Psoas muscle (tissue), 7 donors: ENCODE measurements at regions not wholly inside any gene's neighbourhood (a gene's known extent, or its start where the extent isn't known, plus 50 kb on each side); places are given as distances from the start of the nearest gene placed in this dataset.
A peak's percentile ranks its signal among the peaks of the same experiment; 100 is the strongest.

Source experiments
- ATAC-seq, 4 donors: fragments of 200-7000 bp; cut with Tn5 transposase; one replicate each; pipeline ENCODE4 v1.9.1; 2020; ENCODE audit warnings: moderate library complexity in 3 of 4, mild to moderate bottlenecking in 2 of 4
- DNase-seq, 2 donors: peaks; one replicate each; pipeline ENCODE4 v3.0.0-alpha.2; 2020
- H3K27ac ChIP-seq: fragments of 200-600 bp; one replicate; pipeline ENCODE4 v1.8.0; 2022
- H3K27me3 ChIP-seq, 3 donors: fragments of 200-600 bp in 1 of 3; one replicate each; pipeline versions ENCODE4 v1.6.1 to v1.8.0; 2013 to 2022; ENCODE audit warnings: low read length in 2 of 3, mild to moderate bottlenecking in 2 of 3, moderate library complexity in 1 of 3; ENCODE audit not compliant: insufficient read depth in 3 of 3
- H3K36me3 ChIP-seq, 2 donors: fragments of 200-600 bp in 1 of 2; one replicate each; pipeline versions ENCODE4 v1.6.1 to v1.8.0; 2013 to 2022; ENCODE audit warnings: low read depth in 1 of 2, mild to moderate bottlenecking in 1 of 2, moderate library complexity in 1 of 2; ENCODE audit not compliant: insufficient read depth in 1 of 2
- H3K4me1 ChIP-seq: fragments of 200-600 bp; one replicate; pipeline ENCODE4 v1.8.0; 2022
- H3K4me3 ChIP-seq: fragments of 200-600 bp; one replicate; pipeline ENCODE4 v1.8.0; 2022; ENCODE audit warnings: mild to moderate bottlenecking
- H3K9me3 ChIP-seq: fragments of 200-600 bp; one replicate; pipeline ENCODE4 v1.8.0; 2022
- whole genome bisulfite sequencing, 3 donors: extraction: QIAGEN DNeasy Blood & Tissue Kit; methylation state at CpG; one replicate each; pipeline versions ENCODE4 v1.1.6 to v1.1.7; 2013; 5-methylcytosine and 5-hydroxymethylcytosine counted together
- intact Hi-C, 2 donors: fragments of 100-400 bp; cut with DNase I; formaldehyde crosslinking; loops; one replicate each; pipeline versions ENCODE4 v1.11.0 to v1.14.2; 2022
- TF ChIP-seq, protein P1 (sequence below): fragments of 200-600 bp; IDR thresholded peaks from one replicate; pipeline ENCODE4 v1.8.0; 2022; ENCODE audit warnings: antibody characterized with exemption
- donor health status: healthy with polysubstance abuse.
- donor health status: DM: no; HTN: no; CAD: no; lungs with moderate emphysema.
- donor health status: Bipolar disorder and iron deficiency.
- donor health status: healthy.
- donor health status: DM: yes; HTN: yes; CAD: no.
- donor health status: DM: no; HTN: no; CAD: no.
- donor health status: DM: yes; HTN: yes; CAD: no.

DNA sequence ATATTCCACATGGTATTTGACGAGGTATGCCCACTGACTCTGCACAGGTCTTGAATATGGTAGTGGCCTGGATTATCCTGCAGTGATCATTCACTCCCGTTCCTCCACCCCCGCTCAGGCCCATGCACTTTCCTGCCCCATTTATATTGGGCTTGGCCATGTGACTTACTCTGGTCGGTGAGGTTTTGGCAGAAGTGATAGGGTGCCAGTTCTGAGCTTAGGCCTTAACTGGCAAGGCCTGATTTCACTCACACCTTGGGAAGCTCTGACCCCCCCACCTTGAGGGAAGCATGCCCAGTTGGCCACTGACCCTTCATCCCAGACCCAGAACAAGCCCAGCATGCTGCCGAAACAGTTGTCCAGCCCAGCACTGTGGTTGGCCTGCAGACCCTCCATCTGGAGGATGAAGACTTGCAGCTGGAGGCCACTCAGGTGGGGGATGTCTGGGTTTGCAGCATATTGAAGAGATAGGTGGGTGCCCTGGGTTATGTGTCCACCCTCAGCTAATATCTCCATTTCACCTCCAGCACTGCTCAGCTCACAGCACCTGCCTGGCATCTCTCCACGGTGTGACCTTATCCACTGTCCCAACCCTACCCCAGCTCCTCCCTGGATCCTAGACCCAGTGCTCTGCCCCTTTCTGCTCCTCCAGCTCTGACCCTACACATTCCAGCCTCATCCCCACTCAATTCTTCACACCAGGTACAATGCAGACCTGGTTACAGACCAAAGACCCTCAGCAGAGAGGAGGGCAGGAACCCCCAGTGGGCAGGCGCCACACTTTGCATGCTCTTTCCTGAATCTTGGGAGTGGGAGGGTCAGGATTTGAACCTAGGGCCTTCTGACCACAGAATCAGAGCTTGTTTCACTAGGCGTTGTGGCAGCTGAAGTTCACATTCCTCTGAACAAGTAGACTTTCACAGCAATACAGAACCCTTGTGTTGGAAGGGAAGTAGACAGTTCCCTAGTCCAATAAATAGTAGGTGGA is 138.1 kb upstream of the CHST15 start:
- H3K4me3 ChIP-seq = no peak overlapping the region
- TF ChIP-seq, protein P1, sequence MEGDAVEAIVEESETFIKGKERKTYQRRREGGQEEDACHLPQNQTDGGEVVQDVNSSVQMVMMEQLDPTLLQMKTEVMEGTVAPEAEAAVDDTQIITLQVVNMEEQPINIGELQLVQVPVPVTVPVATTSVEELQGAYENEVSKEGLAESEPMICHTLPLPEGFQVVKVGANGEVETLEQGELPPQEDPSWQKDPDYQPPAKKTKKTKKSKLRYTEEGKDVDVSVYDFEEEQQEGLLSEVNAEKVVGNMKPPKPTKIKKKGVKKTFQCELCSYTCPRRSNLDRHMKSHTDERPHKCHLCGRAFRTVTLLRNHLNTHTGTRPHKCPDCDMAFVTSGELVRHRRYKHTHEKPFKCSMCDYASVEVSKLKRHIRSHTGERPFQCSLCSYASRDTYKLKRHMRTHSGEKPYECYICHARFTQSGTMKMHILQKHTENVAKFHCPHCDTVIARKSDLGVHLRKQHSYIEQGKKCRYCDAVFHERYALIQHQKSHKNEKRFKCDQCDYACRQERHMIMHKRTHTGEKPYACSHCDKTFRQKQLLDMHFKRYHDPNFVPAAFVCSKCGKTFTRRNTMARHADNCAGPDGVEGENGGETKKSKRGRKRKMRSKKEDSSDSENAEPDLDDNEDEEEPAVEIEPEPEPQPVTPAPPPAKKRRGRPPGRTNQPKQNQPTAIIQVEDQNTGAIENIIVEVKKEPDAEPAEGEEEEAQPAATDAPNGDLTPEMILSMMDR = no peak
- ATAC-seq = peak in 1 of 4 donors; percentile 21
- DNase-seq = no peak
- H3K9me3 ChIP-seq = no peaks in the 10 kb centered on the region
- H3K36me3 ChIP-seq = no peaks in the 10 kb centered on the region
- 92 to 97% (median 94%) methylated on average over 8 of the region's 8 CpGs for WGBS, 3 donors
- intact Hi-C loops = no loop called here
- H3K27me3 ChIP-seq = no peaks in the 10 kb centered on the region
- H3K4me1 ChIP-seq = no peaks in the 10 kb centered on the region
- H3K27ac ChIP-seq = no peak overlapping the region

GRCh38 chr10:124230635-124231167 is 137.3 kb upstream of the CHST15 start:
- H3K9me3 ChIP-seq = no peaks in the 10 kb centered on the region
- no peak overlapping the region for H3K27ac ChIP-seq
- ATAC-seq = no peak
- H3K36me3 ChIP-seq = no peaks in the 10 kb centered on the region
- TF ChIP-seq, protein P1 = no peak
- no peak overlapping the region for H3K4me3 ChIP-seq
- H3K4me1 ChIP-seq = no peaks in the 10 kb centered on the region
- no peak for DNase-seq
- no peaks in the 10 kb centered on the region for H3K27me3 ChIP-seq
- intact Hi-C loops = no loop called here
- WGBS, 3 donors = 96 to 97% (median 97%) methylated on average over 11 of the region's 11 CpGs

GRCh38 chr10:124229989-124230634 is 136.7 kb upstream of the CHST15 start:
- H3K9me3 ChIP-seq = no peaks in the 10 kb centered on the region
- no peaks in the 10 kb centered on the region for H3K27me3 ChIP-seq
- 86 to 95% (median 87%) methylated on average over 15 of the region's 15 CpGs for WGBS, 3 donors
- no peak overlapping the region for H3K27ac ChIP-seq
- ATAC-seq = no peak
- H3K4me3 ChIP-seq = no peak overlapping the region
- no peaks in the 10 kb centered on the region for H3K36me3 ChIP-seq
- TF ChIP-seq, protein P1 = no peak
- intact Hi-C loops = no loop called here
- no peaks in the 10 kb centered on the region for H3K4me1 ChIP-seq
- DNase-seq = no peak

DNA sequence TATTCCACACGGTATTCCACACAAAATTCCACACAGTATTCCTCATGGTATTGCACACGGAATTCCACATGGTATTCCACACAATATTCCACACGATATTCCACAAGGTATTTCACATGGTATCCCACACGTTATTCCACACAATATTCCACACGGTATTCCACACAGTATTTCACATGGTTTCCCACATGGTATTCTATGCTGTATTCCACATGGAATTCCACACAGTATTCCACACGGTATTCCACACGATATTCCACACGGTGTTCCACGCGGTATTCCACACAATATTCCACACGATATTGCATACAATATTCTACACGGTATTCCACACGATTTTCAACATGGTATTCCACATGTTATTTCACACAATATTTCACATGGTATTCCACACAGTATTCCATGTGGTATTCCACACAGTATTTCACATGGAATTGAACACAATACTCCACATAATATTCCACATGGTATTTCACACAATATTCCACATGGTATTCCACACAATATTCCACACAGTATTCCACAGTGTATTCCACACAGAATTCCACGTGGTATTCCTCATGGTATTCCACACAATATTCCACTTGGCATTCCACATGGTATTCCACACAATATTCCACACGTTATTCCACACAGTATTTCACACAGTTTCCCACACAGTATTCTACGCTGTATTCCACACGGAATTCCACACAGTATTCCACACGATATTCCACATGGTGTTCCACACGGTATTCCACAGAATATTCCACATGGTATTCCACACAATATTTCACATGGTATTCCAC is 136.0 kb upstream of the CHST15 start:
- H3K4me1 ChIP-seq = no peaks in the 10 kb centered on the region
- H3K27me3 ChIP-seq = no peaks in the 10 kb centered on the region
- ATAC-seq (no peak), DNase-seq (no peak)
- H3K36me3 ChIP-seq = no peaks in the 10 kb centered on the region
- H3K27ac ChIP-seq = no peak overlapping the region
- no peaks in the 10 kb centered on the region for H3K9me3 ChIP-seq
- WGBS, 3 donors = 89 to 94% (median 91%) methylated on average over 19 of the region's 19 CpGs
- TF ChIP-seq, protein P1 = no peak
- no peak overlapping the region for H3K4me3 ChIP-seq
- intact Hi-C loops = no loop called here
